ENCODE measurements at regions not wholly inside any gene's neighbourhood (a gene's known extent, or its start where the extent isn't known, plus 50 kb on each side); places are given as distances from the start of the nearest gene placed in this dataset.
"Not testable (repeated sequence)": the region's sequence is repeated elsewhere in the genome, so short reads cannot be mapped to it uniquely, and the experiment has no call there.

GRCh38 chr4:174066611-174067205, 216.8 kb downstream of the FBXO8 start:
- no peak for DNase-seq

DNA sequence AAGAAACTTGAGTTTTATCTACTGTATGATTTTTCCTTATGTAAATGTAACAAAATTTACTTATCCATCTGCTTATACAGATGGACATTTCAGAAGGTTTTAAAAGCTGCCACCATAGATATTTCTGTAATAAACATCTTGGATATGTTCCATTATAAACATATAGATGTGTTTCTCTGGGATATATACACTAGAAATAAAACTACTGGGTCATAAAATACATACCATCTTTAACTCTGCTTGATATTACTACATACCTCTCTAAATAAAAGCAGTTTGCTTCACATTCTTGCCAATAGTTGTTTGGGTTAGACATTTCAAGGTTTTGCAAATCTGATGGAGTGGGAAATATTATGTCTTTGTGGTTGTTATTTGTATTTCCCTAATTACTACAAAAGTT, 220.6 kb downstream of the FBXO8 start:
- no peak for DNase-seq

- DNase-seq: no peak
Measured at GRCh38 chr4:174061026-174061425, 222.4 kb downstream of the FBXO8 start.

GRCh38 chr4:174058846-174059245, 224.6 kb downstream of the FBXO8 start:
- no peak for DNase-seq

DNA sequence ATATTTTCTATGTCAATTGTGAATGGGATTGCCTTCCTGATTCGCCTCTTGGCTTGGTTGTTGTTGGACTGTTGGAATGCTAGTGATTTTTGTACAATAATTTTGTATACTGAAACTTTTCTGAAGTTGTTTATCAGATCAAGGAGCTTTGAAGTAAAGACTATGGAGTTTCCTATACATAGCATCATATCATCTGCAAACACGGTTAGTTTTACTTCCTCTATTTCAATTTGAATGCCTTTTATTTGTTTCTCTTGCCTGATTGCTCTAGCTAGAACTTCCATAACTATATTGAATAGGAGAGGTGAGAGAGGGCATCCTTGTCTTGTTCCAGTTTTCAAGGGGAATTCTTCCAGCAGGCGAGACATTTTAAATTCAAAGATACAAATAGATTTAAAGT, 226.5 kb downstream of the FBXO8 start:
- DNase-seq: no peak

DNA sequence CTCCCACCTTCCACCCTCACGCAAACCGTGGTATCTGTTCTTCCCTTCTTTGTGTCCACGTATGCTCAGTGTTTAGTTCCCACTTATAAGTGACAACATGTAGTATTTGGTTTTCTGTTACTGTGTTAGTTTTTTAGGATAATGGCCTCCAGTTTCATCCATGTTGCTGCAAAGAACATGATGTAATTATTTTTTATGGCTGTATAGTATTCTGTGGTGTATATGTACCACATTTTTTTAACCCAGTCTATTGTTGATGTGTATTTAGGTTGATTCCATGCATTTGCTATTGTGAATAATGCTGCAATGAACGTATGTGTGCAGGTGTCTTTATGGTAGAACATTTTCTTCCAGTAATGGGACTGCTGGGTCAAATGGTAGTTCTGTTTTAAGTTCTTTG, 228.1 kb downstream of the FBXO8 start:
- no peak for DNase-seq

DNA sequence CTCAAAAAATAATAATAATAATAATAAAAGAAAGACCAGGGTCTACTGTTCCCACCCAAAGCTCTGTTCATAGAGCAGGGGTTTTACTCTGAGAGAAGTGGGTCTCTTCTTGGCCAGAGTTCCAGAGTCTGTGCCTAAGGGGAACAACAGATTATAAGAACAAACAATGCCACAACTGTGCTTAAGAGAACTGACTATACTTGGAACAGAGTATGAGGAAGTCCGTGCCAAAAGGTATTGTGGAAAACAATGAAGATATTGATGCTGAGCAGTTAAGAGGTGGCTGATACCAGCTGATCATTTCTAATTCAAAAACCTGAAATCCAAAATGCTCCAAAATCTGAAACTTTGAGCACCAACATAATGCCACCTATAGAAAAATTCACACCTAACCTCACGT, 229.6 kb downstream of the FBXO8 start:
- DNase-seq: no peak

GRCh38 chr4:174047363-174047762, 236.1 kb downstream of the FBXO8 start:
- DNase-seq: no peak

DNA sequence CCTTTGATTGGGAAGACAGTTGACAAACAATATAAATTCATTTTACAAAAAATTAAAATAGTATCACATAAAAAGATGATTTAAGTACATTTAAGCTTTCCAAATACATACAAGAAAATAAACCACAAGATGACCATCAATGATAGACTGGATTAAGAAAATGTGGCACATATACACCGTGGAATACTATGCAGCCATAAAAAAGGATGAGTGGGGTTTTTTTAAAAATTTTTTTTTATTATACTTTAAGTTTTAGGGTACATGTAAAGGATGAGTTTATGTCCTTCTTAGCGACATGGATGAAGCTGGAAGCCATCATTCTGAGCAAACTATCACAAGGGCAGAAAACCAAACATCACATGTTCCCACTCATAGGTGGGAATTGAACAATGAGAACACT, 237.6 kb downstream of the FBXO8 start:
- DNase-seq: not testable (repeated sequence)

GRCh38 chr4:174045381-174045780, 238.1 kb downstream of the FBXO8 start:
- no peak for DNase-seq

GRCh38 chr4:174041555-174042105, 241.8 kb downstream of the FBXO8 start:
- no peak for DNase-seq

DNA sequence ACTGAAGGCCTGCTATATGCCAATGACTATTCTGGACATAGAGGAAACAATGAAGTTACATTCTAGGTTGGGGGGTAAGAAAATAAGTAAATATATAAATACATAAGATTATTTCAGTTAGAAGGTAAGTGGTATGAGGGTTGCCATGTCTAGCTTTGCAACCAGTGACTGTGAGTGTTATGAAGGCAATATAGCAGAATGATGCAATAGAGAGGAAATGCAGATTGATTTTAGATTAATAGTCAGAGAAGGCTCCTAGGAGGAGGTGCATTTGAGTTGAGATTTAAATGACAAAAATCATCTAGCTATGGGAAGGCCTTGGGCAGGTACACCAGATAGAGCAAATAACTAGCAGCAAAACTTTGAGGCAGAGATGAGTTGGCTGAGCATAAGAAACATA, 243.2 kb downstream of the FBXO8 start:
- no peak for DNase-seq

- no peak for DNase-seq
Measured at GRCh38 chr4:174038481-174038880, 245.0 kb downstream of the FBXO8 start.

GRCh38 chr4:174037631-174038030, 245.8 kb downstream of the FBXO8 start:
- no peak for DNase-seq

GRCh38 chr4:174037049-174037448, 246.4 kb downstream of the FBXO8 start:
- no peak for DNase-seq

- DNase-seq: no peak
Measured at GRCh38 chr4:174036576-174036975, 246.9 kb downstream of the FBXO8 start.

GRCh38 chr4:174036111-174036510, 247.4 kb downstream of the FBXO8 start:
- DNase-seq: no peak

GRCh38 chr4:174023641-174024040, 259.8 kb downstream of the FBXO8 start:
- no peak for DNase-seq

- DNase-seq: no peak
Measured at GRCh38 chr4:174018236-174018635, 265.2 kb downstream of the FBXO8 start.

GRCh38 chr4:174016251-174016650, 267.2 kb downstream of the FBXO8 start:
- no peak for DNase-seq

GRCh38 chr4:174012886-174013259, 270.6 kb downstream of the FBXO8 start:
- DNase-seq: no peak

DNA sequence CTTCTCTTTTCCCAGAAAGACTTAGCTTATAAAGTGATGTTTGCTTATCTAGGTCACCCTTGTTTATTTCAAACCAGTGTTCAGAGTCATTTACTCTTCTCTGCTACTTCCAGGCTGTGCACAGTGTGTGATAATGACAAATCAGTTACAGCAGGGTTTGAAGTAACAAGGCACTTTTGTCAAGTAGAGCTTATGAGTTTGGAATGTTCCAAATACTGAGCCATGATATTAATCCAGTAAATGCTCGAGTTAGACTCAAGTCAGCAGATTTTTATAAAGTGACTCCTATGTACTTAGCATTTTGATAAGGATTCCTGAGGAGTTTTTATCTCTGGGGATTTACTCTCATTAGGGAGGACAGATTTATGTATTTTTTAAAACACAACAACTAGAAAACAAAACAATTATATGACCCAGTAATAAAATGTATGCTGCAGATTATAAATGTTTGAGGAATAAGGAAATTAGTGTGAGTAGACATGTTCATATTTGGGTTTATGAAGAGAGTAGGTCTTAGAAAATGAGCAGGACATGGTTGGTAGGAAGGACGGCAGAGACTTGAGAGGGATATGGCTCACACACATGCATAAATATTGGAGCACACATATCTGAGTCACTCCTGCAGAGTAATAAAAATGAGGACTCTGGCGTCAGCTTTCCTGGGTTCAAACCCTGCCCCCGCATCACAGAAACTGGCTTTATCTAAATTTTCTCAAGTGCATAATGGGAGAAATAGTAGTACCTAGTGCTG, 271.2 kb downstream of the FBXO8 start:
- DNase-seq: no peak

- no peak for DNase-seq
Measured at GRCh38 chr4:174010547-174010946, 272.9 kb downstream of the FBXO8 start.

DNA sequence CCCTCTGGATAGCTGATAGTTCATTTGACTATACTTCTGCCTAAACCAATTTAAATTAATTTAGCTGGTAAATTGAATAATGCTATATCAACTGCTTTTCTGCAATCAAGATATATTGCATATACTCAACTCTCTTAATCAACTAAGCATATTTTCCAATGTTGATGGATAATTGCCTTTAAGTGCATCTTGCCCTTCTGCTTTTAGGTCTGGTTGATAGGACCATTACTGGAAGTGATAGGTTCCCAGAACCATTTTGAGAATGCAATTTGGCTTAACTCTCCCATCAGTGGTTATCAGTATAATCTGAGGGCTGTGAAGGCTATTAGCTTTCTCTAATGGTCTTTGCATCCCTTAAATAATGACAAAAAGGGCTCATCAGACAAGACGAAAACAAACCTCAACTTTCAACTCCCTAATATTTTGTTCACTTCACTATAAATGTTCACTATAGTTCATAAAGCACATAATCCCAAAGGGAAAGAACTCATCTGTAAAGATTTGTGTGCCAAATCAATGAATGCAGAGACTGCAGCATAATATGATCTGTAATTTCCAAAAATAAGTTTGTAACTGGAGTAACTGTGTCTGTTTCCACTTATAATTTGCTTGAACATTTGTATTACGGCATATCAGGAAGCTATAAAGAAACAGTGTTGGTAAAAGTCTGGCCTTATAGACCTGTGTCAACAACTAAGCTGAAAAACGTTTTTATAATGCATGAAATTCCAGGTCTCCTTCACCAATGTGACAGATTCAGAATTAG, 273.6 kb downstream of the FBXO8 start:
- DNase-seq: no peak

All from CD4-positive, alpha-beta T cell treated with Interferon gamma for 1 hour (primary cell).